ENCODE measurements at regions not wholly inside any gene's neighbourhood (a gene's known extent, or its start where the extent isn't known, plus 50 kb on each side); places are given as distances from the start of the nearest gene placed in this dataset.

GRCh38 chr2:41706286-41706685 is 341.5 kb upstream of the PKDCC start:
- TF ChIP-seq, protein P1, sequence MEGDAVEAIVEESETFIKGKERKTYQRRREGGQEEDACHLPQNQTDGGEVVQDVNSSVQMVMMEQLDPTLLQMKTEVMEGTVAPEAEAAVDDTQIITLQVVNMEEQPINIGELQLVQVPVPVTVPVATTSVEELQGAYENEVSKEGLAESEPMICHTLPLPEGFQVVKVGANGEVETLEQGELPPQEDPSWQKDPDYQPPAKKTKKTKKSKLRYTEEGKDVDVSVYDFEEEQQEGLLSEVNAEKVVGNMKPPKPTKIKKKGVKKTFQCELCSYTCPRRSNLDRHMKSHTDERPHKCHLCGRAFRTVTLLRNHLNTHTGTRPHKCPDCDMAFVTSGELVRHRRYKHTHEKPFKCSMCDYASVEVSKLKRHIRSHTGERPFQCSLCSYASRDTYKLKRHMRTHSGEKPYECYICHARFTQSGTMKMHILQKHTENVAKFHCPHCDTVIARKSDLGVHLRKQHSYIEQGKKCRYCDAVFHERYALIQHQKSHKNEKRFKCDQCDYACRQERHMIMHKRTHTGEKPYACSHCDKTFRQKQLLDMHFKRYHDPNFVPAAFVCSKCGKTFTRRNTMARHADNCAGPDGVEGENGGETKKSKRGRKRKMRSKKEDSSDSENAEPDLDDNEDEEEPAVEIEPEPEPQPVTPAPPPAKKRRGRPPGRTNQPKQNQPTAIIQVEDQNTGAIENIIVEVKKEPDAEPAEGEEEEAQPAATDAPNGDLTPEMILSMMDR (IDR thresholded peaks at IDR 0.05; ENCODE audit: low read depth, low read length) = no peak
- H3K4me3 ChIP-seq (replicated peaks in 1 of 2; ENCODE audit: low read depth in 2 of 2, low read length in 2 of 2) = no peak overlapping the region
- no peak for DNase-seq (ENCODE audit: low read depth in 2 of 2)

DNA sequence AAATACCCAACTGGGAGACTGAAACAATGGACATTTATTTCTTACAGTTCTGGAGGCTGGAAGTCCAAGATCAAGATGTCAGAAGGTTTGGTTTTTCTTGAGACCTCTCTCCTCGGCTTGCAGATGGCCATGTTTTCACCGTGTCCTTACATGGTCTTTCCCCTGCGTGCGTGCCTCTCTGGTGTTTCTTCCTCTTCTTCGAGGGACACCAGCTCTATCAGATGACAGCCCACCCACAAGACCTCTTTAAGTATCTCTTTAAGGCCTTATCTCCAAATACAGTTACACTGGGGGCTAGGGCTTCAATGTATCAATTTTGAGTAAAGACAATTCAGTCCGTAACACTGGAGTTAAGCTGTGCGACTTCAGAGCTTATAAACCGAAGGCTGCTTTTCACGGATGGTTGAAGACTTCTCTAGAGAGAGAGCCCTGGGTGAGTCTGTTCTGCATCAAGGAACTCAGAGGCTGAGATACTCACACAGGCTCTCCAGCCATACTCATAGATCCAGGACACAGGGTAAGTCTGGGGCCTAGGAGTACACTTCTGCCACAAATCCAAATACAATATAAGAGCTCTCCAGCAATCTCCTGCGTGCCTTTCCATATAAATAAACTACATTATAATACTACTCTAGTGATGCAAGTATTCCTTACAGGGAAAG is 339.9 kb upstream of the PKDCC start:
- H3K4me3 ChIP-seq (replicated peaks in 1 of 2; ENCODE audit: low read depth in 2 of 2, low read length in 2 of 2) = no peak overlapping the region
- TF ChIP-seq, protein P1 (IDR thresholded peaks at IDR 0.05; ENCODE audit: low read depth, low read length) = no peak
- no peak for DNase-seq (ENCODE audit: low read depth in 2 of 2)

- H3K4me3 ChIP-seq (replicated peaks in 1 of 2; ENCODE audit: low read depth in 2 of 2, low read length in 2 of 2) = no peak overlapping the region
- peak in 1 of 2 donors; percentile 42 for DNase-seq (ENCODE audit: low read depth in 2 of 2)
- TF ChIP-seq, protein P1 (IDR thresholded peaks at IDR 0.05; ENCODE audit: low read depth, low read length) = no peak
These were observed 337.9 kb upstream of the PKDCC start for GRCh38 chr2:41709702-41710599.

DNA sequence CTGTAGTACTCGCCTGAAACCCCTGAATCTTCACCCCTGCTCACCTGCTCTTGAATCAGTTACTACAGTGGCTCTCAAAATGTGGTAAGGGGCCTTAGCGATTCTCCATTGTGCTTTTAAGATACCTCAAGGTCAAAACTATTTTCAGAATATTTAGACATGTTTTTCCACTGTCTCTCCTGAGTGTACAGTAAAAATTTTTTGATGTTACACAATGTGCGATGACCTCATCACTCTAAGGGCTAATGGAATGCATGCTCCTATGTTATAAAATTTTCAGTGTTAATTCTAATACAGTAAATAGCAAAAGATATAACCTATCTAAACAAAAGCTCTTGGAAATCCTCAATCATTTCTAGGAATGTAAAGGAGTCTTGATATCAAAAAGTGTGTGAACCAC is 336.9 kb upstream of the PKDCC start:
- TF ChIP-seq, protein P1 (IDR thresholded peaks at IDR 0.05; ENCODE audit: low read depth, low read length) = no peak
- H3K4me3 ChIP-seq (replicated peaks in 1 of 2; ENCODE audit: low read depth in 2 of 2, low read length in 2 of 2) = no peak overlapping the region
- DNase-seq (ENCODE audit: low read depth in 2 of 2) = peak in 1 of 2 donors; percentile 67

- TF ChIP-seq, protein P1 (IDR thresholded peaks at IDR 0.05; ENCODE audit: low read depth, low read length) = no peak
- peak in 1 of 2 donors; percentile 35 for DNase-seq (ENCODE audit: low read depth in 2 of 2)
- no peak overlapping the region for H3K4me3 ChIP-seq (replicated peaks in 1 of 2; ENCODE audit: low read depth in 2 of 2, low read length in 2 of 2)
These were observed 336.1 kb upstream of the PKDCC start for GRCh38 chr2:41711736-41712135.

GRCh38 chr2:41716497-41716896 is 331.3 kb upstream of the PKDCC start:
- TF ChIP-seq, protein P1 (IDR thresholded peaks at IDR 0.05; ENCODE audit: low read depth, low read length) = no peak
- no peak for DNase-seq (ENCODE audit: low read depth in 2 of 2)

More at GRCh38 chr2:41716497-41716896, 331.3 kb upstream of the PKDCC start:
- no peak overlapping the region for H3K4me3 ChIP-seq (replicated peaks in 1 of 2; ENCODE audit: low read depth in 2 of 2, low read length in 2 of 2)

All from cardiac fibroblast (primary cell).